ENCODE measurements at regions not wholly inside any gene's neighbourhood (a gene's known extent, or its start where the extent isn't known, plus 50 kb on each side); places are given as distances from the start of the nearest gene placed in this dataset.

DNA sequence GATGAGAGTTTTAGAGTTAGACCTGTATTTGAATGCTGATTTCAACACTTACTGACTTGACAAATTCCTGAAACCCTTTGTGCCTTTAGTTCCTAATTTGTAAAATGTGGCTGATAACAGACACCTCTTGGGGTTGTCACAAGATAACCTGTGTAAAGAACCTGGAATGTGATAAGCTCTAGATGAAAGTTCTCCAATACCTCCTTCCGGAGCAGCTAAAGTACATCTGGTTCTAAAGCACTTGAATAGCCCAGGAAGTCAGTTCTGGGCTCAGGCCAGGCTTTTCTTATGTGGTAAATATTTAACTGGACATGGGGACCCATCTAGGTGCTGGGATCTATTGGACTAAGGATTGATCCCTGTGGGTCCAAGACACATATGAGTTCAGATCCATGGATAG is 310.8 kb upstream of the ADAMTSL1 start:
- DNase-seq (no peak), ATAC-seq (ENCODE audit: poor library complexity) (peak; percentile 41)
- intact Hi-C loops (cut with DNase I) = no loop called here

DNA sequence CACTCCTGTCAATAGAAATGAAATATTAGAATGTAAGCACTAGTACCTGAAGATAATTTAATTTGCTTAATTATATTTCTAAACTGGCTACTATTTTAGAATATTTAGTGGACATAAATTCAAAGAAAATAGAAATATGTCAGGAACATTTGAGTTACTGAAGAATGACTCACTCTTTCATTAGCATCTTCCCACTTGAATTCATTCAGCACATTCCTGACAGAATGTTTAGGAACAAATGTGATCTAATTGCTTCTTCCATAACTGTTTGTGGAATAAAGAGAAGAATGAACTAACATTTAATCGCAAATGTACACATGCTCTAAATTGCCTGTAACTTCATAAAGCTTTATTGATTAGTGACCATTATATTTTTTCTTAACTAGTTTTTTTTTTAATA is 306.2 kb upstream of the ADAMTSL1 start:
- ATAC-seq (ENCODE audit: poor library complexity) (no peak), DNase-seq (no peak)
- intact Hi-C loops (cut with DNase I) = no loop called here

DNA sequence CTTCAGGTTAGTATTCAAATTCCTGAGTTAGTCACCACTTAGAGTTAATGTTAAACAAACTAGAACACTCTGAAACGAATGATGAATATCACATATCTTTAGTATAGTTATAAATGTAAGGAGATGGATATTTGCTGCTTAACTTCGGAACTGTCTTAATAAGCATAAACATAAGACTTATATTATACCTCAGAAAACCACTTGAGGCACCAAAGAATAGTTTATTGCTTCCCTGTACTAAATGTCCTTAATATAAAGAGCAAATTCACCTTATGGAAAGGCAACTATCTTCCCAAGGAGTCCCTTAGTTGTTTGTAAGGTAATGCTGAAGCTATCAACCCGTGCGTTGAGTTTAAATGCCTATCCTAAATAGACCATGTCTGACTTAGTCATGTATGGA is 300.0 kb upstream of the ADAMTSL1 start:
- DNase-seq (no peak), ATAC-seq (ENCODE audit: poor library complexity) (no peak)
- intact Hi-C loops (cut with DNase I) = no loop called here

DNA sequence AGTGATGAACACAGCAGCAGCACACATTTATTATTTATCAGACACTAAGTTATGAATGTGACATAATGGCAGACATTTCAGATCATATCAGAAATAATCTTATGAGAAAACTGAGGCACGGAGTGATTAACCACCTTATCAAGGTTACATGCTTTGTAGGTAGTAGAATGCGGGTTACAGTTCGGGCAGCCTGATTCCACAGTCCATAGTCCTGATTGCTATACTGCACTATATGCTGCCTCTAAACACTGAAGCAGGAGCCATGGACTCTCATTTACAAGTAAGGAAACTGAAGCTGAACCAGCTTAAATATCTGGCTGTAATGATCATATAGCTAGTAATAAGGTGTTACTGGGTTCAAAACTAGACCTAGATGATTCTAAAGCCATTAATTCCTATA is 291.3 kb upstream of the ADAMTSL1 start:
- DNase-seq (no peak), ATAC-seq (ENCODE audit: poor library complexity) (no peak)
- intact Hi-C loops (cut with DNase I) = no loop called here

DNA sequence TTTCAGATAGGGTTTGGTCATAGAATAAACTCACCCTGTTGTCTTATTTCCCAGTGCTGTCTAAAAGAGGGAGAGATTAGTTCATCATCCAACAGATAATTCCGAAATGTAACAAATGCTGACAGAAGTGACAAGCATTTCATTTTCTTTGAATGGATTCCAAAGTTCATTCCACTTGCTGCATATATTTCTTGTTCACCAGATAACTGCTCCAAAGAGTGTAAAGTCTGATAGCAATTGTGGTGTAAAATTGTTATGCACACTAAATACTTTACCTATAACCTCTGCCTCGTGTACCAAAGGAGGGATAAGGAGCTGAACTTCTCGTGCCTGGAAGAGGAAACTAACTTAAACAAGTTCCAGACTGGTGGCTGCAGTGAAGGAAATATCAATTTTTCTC is 290.0 kb upstream of the ADAMTSL1 start:
- ATAC-seq (ENCODE audit: poor library complexity) (no peak), DNase-seq (no peak)
- intact Hi-C loops (cut with DNase I) = no loop called here

DNA sequence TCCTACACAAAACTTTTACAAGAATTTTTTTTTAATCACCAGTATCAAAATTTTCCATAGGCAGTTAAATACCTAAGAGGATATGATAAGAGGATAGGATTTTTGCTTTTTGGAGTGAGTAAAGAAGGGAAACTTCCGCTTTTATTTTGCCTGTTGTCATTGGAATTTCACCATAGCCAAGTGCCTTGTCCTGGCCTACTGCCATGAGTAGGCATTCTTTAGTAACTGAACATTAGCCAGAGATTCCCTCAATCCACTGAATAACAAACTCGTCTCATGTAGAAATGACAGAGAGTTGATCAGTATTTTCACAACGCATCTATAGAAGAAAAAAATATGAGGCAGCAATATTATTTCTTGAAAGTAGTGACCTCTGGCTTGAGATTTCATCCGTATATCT is 289.6 kb upstream of the ADAMTSL1 start:
- DNase-seq (no peak), ATAC-seq (ENCODE audit: poor library complexity) (no peak)
- intact Hi-C loops (cut with DNase I) = no loop called here

DNA sequence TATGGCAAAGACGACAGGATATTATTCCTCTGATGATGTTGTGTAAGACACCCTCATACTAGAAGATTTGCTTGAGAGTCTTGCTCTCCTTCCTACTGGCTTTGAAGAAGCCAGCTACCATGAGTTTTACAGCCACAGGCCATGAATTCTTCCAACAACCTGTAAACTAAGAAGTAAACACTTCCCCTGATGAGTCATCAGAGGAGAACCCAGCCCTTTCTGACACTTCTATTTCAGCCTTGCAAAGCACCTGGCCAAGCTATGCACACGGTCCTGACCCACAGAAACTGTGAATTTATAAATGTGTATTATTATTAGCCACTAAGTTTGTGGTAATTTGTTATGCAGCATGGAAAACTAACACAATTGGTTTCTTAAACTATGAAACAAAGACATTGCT is 288.8 kb upstream of the ADAMTSL1 start:
- no peak for ATAC-seq (ENCODE audit: poor library complexity)
- DNase-seq = no peak
- intact Hi-C loops (cut with DNase I) = no loop called here

DNA sequence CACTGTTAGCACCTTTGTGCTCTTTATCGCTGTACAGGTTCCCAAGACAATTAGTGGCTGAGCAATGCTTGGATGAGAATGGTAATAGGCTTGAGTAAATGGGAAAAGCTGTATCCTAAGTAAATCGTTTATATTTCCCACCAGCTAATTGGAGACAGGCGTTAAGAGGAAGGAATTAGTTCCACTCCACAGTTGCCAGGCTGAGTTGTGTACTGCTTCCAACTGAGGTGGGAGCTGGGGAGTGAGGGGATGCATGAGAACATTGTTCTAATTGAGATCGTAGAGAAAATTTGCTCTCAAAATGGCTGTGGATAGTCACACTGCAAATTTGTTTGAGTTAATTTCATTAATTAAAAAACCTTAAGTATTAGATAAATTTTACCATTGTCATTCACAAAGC is 285.0 kb upstream of the ADAMTSL1 start:
- intact Hi-C loops (cut with DNase I) = no loop called here
- DNase-seq = no peak
- ATAC-seq (ENCODE audit: poor library complexity) = no peak

DNA sequence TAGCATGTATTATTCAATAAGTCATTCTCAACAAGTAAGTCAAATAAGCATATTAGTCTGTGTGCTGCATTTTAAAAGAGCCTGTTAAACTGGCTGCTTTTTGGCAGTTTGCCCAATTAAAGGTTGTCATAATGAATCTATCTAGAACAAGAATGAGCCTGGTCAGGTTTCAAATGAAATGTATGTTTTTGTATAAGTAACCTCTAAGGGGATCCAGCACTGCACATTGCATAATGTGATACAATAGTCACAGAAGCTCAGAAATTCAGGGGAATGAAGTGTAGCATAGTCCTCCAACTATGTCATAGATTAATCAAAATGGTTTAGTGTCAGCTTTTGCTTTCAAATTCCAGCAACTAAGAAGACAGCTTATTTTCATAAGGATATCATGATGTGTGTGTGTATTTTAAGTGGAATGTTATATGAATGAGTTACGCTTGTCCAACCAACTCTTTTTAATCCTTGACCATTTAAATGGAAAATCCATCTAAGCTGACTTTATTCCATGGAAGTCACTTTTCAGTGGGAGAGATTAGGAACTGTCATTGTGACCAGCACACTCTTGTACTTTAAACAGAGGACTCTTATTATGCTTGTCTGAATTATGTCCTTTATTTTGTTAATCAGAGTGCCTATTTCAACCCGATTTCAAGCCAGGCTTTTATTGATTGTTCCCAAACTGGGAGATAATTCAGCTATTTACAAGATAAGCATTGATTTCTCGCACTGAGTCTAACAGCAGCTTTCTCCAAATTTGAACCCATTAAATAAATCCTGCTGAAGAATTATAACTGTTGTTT is 283.9 kb upstream of the ADAMTSL1 start:
- intact Hi-C loops (cut with DNase I) = no loop called here
- DNase-seq = no peak
- no peak for ATAC-seq (ENCODE audit: poor library complexity)

DNA sequence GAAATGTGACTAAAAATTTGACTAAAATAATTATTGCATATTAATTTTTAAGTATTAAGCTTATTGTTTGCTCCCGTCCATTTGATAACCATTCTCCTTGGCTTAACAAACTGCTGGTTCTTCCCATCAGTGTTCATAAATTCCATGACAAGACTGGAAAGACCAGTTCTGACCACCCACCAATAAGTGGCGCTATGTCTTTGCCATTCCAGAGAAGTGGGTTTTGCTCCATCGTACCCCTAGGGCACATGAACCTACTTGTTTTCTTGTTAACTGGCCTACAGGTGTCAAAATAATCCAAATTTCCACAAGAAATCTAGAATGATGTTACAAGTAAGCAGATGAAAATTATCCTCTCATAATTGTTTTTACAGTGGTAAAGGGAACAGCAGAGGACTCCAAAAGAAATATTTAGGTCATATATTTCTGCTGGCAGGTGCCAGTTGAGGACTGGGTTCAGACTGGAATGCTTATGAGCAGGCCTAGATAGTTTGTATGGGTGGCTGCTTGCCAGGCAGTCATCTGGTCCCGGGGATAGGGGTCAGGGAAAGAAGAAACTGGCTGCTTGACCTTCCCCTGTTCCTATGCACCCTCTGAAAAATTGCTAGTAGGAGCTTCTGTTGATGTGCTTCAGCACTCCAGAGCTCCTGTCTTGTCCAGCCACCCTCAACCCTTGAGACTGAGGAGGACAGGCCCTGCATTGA is 283.1 kb upstream of the ADAMTSL1 start:
- no peak for DNase-seq
- intact Hi-C loops (cut with DNase I) = no loop called here
- ATAC-seq (ENCODE audit: poor library complexity) = no peak

DNA sequence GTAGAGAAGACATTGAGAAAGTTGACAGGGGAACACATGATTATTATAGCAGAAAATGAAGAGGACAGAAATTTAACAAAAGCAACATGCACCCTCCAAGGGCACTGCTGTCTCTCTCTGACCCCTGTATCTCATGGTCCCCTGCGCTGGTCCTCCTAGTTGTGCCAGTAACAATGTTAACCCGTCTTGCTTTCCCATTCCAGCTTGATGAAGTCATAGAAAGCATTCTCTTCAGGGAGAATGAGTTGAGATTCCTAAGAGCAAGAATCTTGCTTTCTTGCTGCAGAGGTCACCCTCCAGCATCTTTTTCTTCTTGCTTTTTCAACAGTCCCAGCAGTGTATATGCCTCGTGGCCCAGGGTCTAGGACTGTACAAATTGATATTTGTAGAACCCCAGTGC is 279.6 kb upstream of the ADAMTSL1 start:
- intact Hi-C loops (cut with DNase I) = no loop called here
- DNase-seq = no peak
- no peak for ATAC-seq (ENCODE audit: poor library complexity)

DNA sequence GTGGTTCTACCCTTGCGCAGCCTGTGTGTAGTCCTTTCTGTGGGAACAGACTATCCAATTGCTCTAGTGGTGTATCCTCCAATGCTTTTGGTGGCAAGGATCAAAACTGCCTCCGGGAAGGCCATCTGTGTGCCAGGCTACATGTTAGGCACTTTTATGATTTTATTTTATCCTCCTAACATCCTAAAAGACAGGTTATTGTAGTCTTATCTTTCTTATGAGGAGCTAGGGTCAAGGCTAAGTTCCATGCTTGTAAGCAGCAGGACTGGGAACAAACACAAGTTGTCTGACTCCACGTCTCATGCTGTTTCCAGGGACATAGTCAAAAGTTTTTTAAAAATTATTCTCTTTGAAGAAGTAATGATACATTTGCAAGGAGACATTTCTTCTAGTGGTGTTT is 278.7 kb upstream of the ADAMTSL1 start:
- ATAC-seq (ENCODE audit: poor library complexity) = no peak
- intact Hi-C loops (cut with DNase I) = no loop called here
- DNase-seq = no peak

DNA sequence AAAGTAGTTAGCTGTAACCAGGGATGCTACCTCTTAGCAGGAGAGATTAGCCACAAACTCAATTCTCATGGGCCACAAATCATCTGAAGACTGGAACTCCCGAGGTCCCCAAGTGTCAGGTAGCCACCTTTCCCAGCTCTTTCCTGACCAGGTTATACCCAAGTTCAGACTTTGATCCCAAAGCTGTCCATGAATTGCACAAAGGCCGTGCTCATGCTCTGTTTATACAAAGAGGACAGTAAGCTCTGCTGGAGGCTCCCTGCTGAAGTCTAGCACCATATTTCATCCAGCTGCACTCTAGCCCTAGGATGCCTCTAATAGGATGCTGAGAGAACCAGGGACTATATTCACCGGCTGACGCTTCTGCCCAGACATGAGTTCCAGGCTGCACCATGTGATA is 271.0 kb upstream of the ADAMTSL1 start:
- intact Hi-C loops (cut with DNase I) = loop anchor here (10.0 kb wide), 1 partner anchor 48 kb away; no protein-coding TSS in a partner anchor
- DNase-seq (no peak), ATAC-seq (ENCODE audit: poor library complexity) (no peak)

DNA sequence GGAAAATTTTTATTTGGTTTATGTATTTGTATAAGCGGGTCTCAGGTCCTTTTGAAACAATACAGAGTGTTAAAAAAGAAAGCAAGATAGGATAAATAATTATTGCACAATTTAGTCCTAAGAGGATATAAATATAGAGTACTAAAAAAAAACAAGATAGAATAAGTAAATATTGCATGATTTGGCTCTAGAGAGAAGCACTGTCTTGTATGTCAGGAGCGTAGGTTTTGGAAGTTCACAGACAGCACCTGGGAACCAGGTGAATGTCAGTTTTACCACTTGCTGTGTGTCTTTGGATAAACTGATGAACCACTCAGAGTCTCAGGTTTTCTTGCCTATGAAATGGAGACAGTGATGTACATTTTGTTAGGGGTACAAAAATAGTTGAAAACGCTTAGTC is 266.2 kb upstream of the ADAMTSL1 start:
- no peak for ATAC-seq (ENCODE audit: poor library complexity)
- intact Hi-C loops (cut with DNase I) = loop anchor here (10.0 kb wide), 1 partner anchor 53 kb away; no protein-coding TSS in a partner anchor

DNA sequence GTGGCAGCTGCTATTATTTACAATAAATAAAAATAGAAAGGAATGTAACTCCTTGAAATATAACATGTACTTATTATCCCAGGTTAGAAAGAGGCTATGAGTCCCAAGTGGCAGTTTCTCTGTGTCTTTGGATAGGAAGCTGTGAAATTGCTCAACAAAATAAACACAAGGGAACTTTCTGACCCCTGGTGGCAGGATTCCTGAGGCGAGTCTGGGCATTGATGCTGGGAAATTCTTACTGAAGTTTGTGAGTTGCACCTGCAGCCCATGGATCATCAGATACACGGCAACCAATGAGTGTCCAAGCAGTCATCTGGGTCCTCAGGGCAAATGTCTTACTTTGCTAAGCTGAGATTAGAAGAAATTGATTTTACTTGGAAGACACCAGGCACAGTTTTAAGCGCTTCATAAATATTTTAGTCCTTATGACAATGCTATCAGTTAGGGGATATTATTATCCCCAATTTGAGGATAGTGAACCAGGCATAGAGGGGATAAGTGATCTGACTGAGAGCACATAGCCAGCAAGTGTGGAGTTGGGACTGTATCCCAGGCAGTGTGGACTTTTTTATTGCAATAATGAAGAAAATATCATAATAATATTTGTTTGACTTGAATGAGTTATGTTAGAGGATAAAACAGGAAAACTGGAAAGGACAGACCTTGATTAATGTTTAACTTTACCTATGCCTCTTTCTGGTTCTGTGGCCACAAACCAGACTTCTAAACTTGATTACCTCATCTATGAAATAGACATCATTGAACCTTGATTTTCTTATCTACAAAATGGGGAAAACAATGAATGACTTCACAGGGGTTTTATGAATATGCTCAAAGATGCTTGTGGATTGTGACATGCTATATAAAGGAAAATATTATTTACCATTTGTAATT is 265.5 kb upstream of the ADAMTSL1 start:
- DNase-seq = no peak

More for the DNA sequence above, 266.2 kb upstream of the ADAMTSL1 start:
- DNase-seq = no peak

DNA sequence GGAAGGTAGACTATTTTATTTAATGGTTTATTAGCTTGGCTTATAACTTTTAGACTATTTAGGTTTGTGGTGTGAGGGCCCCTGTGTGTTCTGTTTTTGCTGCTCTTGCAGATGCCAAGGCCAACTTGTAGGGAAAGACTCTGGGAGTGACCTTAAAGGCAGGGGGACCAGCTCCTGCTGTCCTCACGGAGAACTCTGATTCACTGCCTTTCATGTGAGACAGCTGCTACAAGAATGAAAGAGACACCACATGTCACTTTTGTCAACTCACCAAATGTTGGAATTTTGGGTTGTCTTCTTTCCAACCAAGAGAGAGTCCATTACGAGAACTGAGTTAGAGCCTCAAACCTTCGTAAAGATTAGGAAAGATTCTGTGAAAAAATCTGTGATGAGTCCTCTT is 258.3 kb upstream of the ADAMTSL1 start:
- intact Hi-C loops (cut with DNase I) = loop anchor here (5.0 kb wide), 1 partner anchor 683 kb away; no protein-coding TSS in a partner anchor
- DNase-seq (no peak), ATAC-seq (ENCODE audit: poor library complexity) (no peak)

More for the DNA sequence above, 265.5 kb upstream of the ADAMTSL1 start:
- intact Hi-C loops (cut with DNase I) = loop anchor here (10.0 kb wide), 1 partner anchor 54 kb away; no protein-coding TSS in a partner anchor
- peak; percentile 61 for ATAC-seq (ENCODE audit: poor library complexity)

DNA sequence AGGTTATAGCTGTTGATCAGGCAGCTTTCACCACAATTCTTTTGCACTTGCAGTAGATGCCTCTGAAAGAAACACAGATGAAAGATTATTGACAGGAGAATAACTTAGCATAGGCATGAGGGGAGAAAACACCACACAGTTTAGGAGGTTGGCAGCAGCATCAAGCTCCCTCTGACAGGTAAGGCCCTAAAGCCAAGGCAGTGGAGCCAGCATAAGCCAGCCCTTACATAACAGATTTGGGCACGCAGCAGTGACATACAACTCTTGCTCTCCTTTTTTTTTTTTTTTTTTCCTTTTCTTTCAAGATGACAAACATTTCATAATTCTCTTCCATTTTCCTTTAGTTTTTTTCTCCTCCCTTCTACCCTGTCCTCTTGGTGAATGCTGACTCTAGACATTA is 257.6 kb upstream of the ADAMTSL1 start:
- ATAC-seq (ENCODE audit: poor library complexity) (no peak), DNase-seq (no peak)
- intact Hi-C loops (cut with DNase I) = loop anchor here (5.0 kb wide), 1 partner anchor 684 kb away; no protein-coding TSS in a partner anchor

DNA sequence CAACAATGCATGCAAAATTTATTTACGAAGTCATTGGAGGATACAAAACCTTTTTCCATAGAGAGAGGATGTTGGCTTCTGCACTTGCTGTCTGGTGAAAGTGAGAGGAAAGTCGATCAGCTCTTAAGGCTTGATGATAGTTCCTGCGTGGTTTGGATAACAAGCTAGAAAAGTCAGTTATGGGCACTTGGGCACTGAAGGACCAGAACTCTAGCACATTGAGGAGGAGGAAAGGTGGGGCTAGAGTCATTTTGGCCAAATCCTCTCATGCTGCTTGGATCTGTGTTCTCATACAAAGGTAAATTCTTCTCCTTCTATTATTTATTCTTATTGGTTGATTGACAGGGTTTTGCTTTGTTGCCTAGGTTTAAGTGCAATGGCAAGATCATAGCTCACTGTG is 245.9 kb upstream of the ADAMTSL1 start:
- DNase-seq = no peak
- ATAC-seq (ENCODE audit: poor library complexity) = no peak
- intact Hi-C loops (cut with DNase I) = no loop called here

DNA sequence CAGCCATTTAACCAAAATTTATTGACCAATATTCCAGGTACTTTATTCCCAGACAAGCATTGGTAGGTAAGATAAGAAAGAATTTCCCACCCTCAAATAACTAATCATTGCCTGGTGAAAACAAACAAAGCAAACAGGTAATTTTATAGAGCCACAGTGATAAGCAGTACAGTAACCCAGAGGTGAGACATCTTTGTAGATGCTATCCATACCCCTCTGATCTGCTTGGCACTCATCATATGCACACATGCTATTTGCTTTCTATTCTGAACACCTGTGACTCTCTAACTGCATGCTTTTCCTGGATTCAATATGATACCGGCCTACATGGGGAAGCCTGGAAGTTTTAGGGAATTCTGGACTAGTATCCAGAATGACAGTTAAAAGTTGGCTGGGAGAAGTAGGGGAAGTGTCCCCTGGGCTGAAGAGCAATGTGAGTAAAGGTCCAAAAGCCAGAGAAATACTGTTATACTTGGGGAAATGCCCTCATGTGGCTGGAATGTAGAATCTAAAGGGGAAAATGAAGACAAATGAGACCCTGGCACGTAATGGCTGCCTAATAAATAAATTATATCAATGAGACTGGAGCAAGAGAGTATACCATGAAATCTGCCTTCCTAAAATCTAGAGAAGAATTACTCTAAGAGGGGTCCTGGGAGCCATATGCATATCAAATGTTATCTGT is 243.8 kb upstream of the ADAMTSL1 start:
- DNase-seq (no peak), ATAC-seq (ENCODE audit: poor library complexity) (no peak)
- intact Hi-C loops (cut with DNase I) = no loop called here

Measured in Right ventricle myocardium superior (tissue), 1 donor.